HEK293T (cell line): ENCODE measurements at regions not wholly inside any gene's neighbourhood (a gene's known extent, or its start where the extent isn't known, plus 50 kb on each side); places are given as distances from the start of the nearest gene placed in this dataset.

Experiments
- CTCF ChIA-PET: fragments of 350-600 bp; formaldehyde crosslinking; extraction: SDS; loops from one replicate; lab custom pipeline; 2021; ENCODE audit warnings: antibody characterized with exemption, inconsistent platforms; lab: Yijun Ruan, JAX
- POLR2A ChIA-PET: fragments of 350-600 bp; formaldehyde crosslinking; extraction: SDS; loops from one replicate; lab custom pipeline; 2020; ENCODE audit warnings: antibody characterized with exemption, inconsistent platforms; lab: Yijun Ruan, JAX
- DNase-seq: peaks from one replicate; pipeline ENCODE4 v3.0.0; 2012; ENCODE audit warnings: mixed read lengths; ENCODE audit errors: extremely low spot score
- ARNT ChIP-seq: fragments of 450-650 bp; IDR thresholded peaks from 2 replicates; pipeline ENCODE4 v1.6.1; 2017; ENCODE audit warnings: mild to moderate bottlenecking
- BHLHE40 ChIP-seq: fragments of 450-650 bp; IDR thresholded peaks from 2 replicates; pipeline ENCODE4 v1.6.1; 2016; ENCODE audit warnings: mild to moderate bottlenecking, moderate library complexity, borderline replicate concordance
- CTBP1 ChIP-seq: fragments of 450-650 bp; IDR thresholded peaks from 2 replicates; pipeline ENCODE4 v1.6.1; 2016; ENCODE audit warnings: borderline replicate concordance
- FOXA1 ChIP-seq: fragments of 450-650 bp; IDR thresholded peaks from 2 replicates; pipeline ENCODE4 v1.6.1; 2016; ENCODE audit warnings: mild to moderate bottlenecking
- FOXK2 ChIP-seq: fragments of 450-650 bp; IDR thresholded peaks from 2 replicates; pipeline ENCODE4 v1.6.1; 2016; ENCODE audit warnings: mild to moderate bottlenecking
- FOXM1 ChIP-seq: fragments of 450-650 bp; IDR thresholded peaks from 2 replicates; pipeline ENCODE4 v1.6.1; 2017; ENCODE audit warnings: mild to moderate bottlenecking, borderline replicate concordance
- HDGF ChIP-seq: fragments of 450-650 bp; IDR thresholded peaks from 2 replicates; pipeline ENCODE4 v1.6.1; 2017; ENCODE audit warnings: antibody characterized with exemption, borderline replicate concordance
- L3MBTL2 ChIP-seq: fragments of 450-650 bp; conservative IDR thresholded peaks from 2 replicates; pipeline ENCODE4 v1.6.1; 2016; ENCODE audit warnings: mild to moderate bottlenecking
- LEF1 ChIP-seq: fragments of 450-650 bp; IDR thresholded peaks from 2 replicates; pipeline ENCODE4 v1.6.1; 2017; ENCODE audit warnings: mild to moderate bottlenecking, borderline replicate concordance
- NFRKB ChIP-seq: fragments of 450-650 bp; IDR thresholded peaks from 2 replicates; pipeline ENCODE4 v1.6.1; 2016; ENCODE audit warnings: mild to moderate bottlenecking, moderate library complexity
- SP1 ChIP-seq: fragments of 450-650 bp; IDR thresholded peaks from 2 replicates; pipeline ENCODE4 v1.6.1; 2017
- SUZ12 ChIP-seq: fragments of 450-650 bp; IDR thresholded peaks from 2 replicates; pipeline ENCODE4 v1.6.1; 2016; ENCODE audit warnings: mild to moderate bottlenecking
- TARDBP ChIP-seq: fragments of 450-650 bp; IDR thresholded peaks from 2 replicates; pipeline ENCODE4 v1.6.1; 2016
- ZNF384 ChIP-seq: fragments of 450-650 bp; IDR thresholded peaks from 2 replicates; pipeline ENCODE4 v1.6.1; 2016
- TF ChIP-seq, protein P1 (sequence below): fragments of 450-650 bp; IDR thresholded peaks from 2 replicates; pipeline ENCODE4 v1.6.1; 2016

DNA sequence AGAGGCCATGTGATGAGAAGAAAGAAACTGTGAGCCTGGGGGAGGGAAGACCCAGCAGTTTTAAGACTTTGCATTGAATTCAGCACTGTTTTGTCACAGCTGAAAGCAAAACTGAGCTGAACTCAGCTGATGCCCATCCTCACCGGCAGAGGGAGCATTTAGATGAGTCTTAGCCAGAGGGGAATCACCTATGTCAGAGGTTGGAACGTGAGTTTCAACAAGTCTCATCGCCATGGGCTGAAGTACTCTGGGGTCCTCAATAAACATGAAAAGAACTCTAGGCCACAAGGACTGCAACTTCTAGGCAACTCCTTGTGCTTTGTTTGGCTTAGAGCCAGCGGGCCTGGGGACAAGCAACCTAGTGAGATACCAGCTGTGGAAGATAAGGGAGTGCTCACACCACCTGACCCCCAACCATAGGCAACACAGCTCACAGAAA, 324.5 kb downstream of the TBL1XR1 start:
- ChIA-PET CTCF (interaction anchor here (0.6 to 1.8 kb wide), 4 partner anchors 57 to 1513 kb away, joined by 3 to 11 read pairs (median 4); no protein-coding TSS in a partner anchor), POLR2A (no interaction called here)
- TF ChIP-seq L3MBTL2 (no peak), LEF1 (no peak), TARDBP (no peak), SUZ12 (no peak)
- peak; percentile 54 for DNase-seq

DNA sequence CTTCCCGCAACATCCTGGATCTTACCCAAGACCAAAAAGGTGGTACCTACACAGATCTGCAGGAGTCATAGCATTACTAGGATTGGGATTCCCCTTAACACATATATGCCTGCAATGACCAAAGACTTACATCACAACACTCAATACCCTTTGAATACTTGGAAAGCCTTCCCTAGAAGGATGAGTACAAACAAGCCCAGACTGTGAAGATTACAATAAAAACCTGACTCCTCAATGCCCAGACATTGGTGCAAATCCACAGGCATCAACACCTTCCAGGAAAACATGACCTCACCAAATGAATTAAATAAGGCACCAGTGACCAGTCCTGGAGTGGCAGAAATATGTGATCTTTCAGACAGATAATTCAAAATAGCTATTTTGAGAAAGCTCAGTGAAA, 326.8 kb downstream of the TBL1XR1 start:
- no peak for DNase-seq
- ChIA-PET CTCF (no interaction called here), POLR2A (no interaction called here)
- TF ChIP-seq HDGF = no peak
- TF ChIP-seq FOXM1 = no peak
- no peak for TF ChIP-seq FOXA1
- TF ChIP-seq L3MBTL2 = no peak
- no peak for TF ChIP-seq ARNT

DNA sequence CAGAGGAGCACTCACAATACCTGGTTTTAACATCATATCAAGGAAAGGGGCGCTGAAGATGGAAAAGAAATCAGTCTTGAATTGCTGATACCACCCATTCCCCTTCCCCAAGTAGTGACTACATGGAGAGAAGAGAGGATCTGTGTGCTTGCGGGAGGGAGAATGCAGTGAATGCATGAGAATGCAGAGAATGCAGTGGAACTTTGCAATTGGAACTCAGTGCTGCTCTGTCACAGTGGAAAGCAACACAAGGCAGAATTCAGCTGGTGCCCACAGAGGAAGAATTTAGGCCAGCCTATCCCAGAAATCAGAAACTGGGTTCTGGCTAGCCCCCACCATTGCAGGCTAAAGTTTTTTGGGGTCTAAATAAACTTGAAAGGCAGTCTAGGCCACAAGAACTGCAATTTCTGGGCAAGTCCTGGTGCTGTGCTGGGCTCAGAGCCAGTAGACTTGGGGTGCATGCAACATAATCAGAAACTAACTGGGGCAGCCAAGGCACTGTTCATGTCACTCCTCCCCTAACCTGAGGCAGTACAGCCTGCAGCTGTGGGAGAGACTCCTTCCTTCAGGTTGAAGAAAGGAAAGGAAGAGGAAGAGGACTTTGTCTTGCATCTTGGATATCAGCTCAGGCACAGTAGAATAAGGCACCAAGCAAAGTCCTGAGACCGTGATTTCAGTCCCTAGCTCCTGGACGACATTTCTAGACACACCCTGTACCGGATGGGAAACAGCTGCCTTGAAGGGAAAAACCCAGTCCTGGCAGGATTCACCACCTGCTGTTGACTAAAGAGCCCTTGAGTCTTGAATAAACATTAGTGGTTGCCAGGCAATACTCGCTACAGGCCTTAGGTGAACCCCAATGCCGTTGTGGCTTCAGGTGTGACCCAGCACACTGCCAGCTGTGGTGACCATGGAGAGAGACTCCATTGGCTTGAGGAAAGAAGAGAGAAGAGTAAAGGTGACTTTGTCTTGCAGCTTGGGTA, 329.3 kb downstream of the TBL1XR1 start:
- CTCF ChIA-PET = interaction anchor here (0.6 kb wide), 1 partner anchor 15 kb away, joined by 3 read pairs; no protein-coding TSS in a partner anchor
- TF ChIP-seq FOXA1 (no peak), SP1 (no peak), FOXK2 (no peak), ZNF384 (no peak), CTBP1 (no peak), HDGF (no peak), NFRKB (no peak), SUZ12 (no peak), L3MBTL2 (no peak), TARDBP (no peak), FOXM1 (no peak), ARNT (no peak), LEF1 (no peak)
- TF ChIP-seq, protein P1, sequence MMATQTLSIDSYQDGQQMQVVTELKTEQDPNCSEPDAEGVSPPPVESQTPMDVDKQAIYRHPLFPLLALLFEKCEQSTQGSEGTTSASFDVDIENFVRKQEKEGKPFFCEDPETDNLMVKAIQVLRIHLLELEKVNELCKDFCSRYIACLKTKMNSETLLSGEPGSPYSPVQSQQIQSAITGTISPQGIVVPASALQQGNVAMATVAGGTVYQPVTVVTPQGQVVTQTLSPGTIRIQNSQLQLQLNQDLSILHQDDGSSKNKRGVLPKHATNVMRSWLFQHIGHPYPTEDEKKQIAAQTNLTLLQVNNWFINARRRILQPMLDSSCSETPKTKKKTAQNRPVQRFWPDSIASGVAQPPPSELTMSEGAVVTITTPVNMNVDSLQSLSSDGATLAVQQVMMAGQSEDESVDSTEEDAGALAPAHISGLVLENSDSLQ = no peak
- DNase-seq = no peak
- POLR2A ChIA-PET = no interaction called here

DNA sequence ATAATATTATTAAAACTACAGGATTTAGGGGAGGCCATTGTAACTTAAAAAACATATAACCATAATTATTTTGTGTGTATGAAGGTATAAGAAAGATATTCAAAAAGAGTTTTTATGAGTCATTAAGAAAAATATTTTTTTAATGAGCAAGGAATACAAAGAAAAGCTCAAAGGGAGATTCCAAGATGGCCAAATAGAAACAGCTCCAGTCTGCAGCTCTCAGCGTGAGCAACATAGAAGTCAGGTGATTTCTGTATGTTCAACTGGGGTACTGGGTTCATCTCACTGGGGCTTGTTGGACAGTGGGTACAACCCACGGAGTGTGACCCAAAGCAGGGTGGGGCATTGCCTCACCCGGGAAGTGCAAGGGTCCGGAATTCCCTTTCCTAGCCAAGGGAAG, 336.1 kb downstream of the TBL1XR1 start:
- ChIA-PET CTCF (no interaction called here), POLR2A (no interaction called here)
- TF ChIP-seq LEF1 (no peak), ARNT (no peak), CTBP1 (no peak)
- TF ChIP-seq, protein P1 = no peak
- no peak for DNase-seq

DNA sequence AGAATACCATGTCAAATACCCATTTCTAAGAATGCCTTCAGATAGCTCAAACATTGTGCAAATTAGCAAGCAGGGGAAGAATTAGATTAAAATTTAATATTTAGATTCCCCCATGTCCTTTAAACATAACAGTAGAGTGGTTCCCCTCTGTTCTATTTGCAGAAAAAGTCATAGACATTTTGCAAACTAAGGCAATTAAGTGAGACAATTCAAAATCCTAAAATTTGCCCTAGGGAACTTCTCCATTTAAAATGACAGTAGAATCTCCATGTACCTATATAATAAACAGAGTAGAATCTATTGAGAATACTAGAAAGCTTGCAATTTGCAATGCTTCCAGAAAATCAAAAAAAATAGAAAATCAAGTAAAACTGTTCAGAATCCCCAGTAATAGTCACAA, 340.6 kb downstream of the TBL1XR1 start:
- ChIA-PET POLR2A (no interaction called here), CTCF (no interaction called here)
- no peak for TF ChIP-seq SUZ12
- no peak for TF ChIP-seq BHLHE40
- no peak for TF ChIP-seq CTBP1
- no peak for TF ChIP-seq FOXA1
- no peak for TF ChIP-seq TARDBP
- TF ChIP-seq, protein P1 = no peak
- no peak for TF ChIP-seq L3MBTL2
- DNase-seq = no peak

DNA sequence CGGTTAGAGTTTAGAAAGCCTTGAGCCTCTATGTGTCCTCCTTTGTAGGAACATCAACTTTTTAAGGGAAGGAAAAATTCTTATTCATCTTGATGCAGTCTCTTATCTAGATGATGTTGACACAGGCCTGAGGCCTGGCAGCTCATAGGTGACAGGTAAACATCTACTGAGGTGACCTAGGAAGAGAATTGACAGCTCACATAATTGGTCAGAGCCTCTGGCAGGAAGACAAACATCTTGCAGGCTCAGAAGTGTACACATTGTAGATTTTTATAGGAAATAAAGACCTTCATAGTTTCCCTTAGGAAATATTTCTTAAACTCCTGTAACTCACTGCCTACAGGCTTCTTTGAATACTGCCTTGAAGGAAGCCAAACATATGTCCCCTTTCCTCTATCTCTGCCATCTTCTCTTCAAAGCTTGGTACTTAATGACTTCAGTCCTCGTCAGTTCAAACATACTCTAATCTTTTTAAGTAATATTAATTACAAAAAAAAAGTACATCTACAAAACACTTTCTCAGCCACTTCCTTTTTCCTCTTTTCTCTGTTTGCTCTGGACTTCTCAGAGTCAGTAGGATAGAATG, 341.3 kb downstream of the TBL1XR1 start:
- TF ChIP-seq SUZ12 = no peak
- TF ChIP-seq ARNT = no peak
- ChIA-PET CTCF (no interaction called here), POLR2A (no interaction called here)
- no peak for DNase-seq

DNA sequence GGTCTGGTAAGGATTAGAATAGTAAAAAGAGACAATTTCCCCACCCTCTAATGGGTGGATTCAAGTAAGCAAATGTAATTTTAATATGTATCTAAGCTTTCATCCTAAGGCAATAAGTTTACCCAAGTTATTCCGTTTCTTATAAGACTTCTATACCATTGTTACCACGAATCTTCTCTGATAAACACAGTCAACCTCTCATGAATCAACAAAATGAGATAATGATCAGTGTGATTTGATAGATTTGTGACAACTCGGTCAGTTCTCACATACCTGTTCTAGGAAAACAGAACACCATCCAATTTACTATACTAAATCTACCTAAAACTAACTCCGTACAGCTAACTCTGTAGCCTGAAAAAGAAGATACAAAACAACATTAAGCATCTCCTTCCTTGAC, 342.1 kb downstream of the TBL1XR1 start:
- TF ChIP-seq NFRKB = no peak
- TF ChIP-seq TARDBP = no peak
- TF ChIP-seq ARNT = no peak
- POLR2A ChIA-PET = no interaction called here
- CTCF ChIA-PET = no interaction called here
- DNase-seq = no peak
